Testis (tissue), 2 donors: ENCODE measurements at regions not wholly inside any gene's neighbourhood (a gene's known extent, or its start where the extent isn't known, plus 50 kb on each side); places are given as distances from the start of the nearest gene placed in this dataset.

ENCODE experiments used
- DNase-seq: peaks from one replicate; pipeline ENCODE4 v3.0.0-alpha.2; 2019
- H3K27ac ChIP-seq, 2 donors: fragments of 200-600 bp; sonication (generic); one replicate each; pipeline ENCODE4 v1.5.1; 2019
- H3K27me3 ChIP-seq: fragments of 200-600 bp; sonication (generic); one replicate; pipeline ENCODE4 v1.5.1; 2019
- H3K36me3 ChIP-seq: fragments of 200-600 bp; sonication (generic); one replicate; pipeline ENCODE4 v1.5.1; 2017; ENCODE audit warnings: low read depth; ENCODE audit errors: missing control alignments
- H3K4me1 ChIP-seq: fragments of 200-600 bp; sonication (generic); one replicate; pipeline ENCODE4 v1.5.1; 2019
- H3K4me3 ChIP-seq, 2 donors: fragments of 200-600 bp; sonication (generic); one replicate each; pipeline ENCODE4 v1.5.1; 2017 to 2019
- H3K9me3 ChIP-seq: fragments of 200-600 bp; sonication (generic); one replicate; pipeline ENCODE4 v1.5.1; 2017
- CTCF ChIP-seq, 3 experiments: fragments of 450-650 bp in 2 of 3; fragments of 200-600 bp in 1 of 3; sonication (generic) in 1 of 3; IDR thresholded peaks; one replicate each; pipeline ENCODE4 v1.5.1; 2016 to 2019; ENCODE audit warnings: antibody characterized with exemption in 3 of 3, mild to moderate bottlenecking in 2 of 3, moderate library complexity in 1 of 3
- POLR2A ChIP-seq: fragments of 450-650 bp; IDR thresholded peaks from one replicate; pipeline ENCODE4 v1.6.1; 2017; ENCODE audit warnings: antibody characterized with exemption, mild to moderate bottlenecking, moderate library complexity
- WGBS, 2 donors: methylation state at CpG; one replicate each; pipeline ENCODE4 v1.1.5; 2018; 5-methylcytosine and 5-hydroxymethylcytosine counted together
- intact Hi-C: fragments of 100-400 bp; cut with DNase I; formaldehyde crosslinking; loops from one replicate; pipeline ENCODE4 v1.15.1; 2023; ENCODE audit warnings: low total_unique reads

GRCh38 chr12:91383099-91383498 is 200.5 kb upstream of the DCN start:
- intact Hi-C loops, result loop anchor here (10.0 kb wide), 1 partner anchor 762 kb away; the partner anchor contains the start of gene BTG1
- Histone ChIP-seq H3K27me3 (no peaks in the 10 kb centered on the region), H3K4me3 (no peak overlapping the region), H3K36me3 (no peaks in the 10 kb centered on the region), H3K27ac (no peak overlapping the region), H3K4me1 (peaks cover 6% of the 10 kb centered on the region), H3K9me3 (no peaks in the 10 kb centered on the region)
- 57 to 90% methylated on average over 3 of the region's 3 CpGs for WGBS, 2 donors
- TF ChIP-seq CTCF (IDR thresholded peaks at IDR 0.05) (no peak), POLR2A (no peak)
- DNase-seq, result no peak

- no peaks in the 10 kb centered on the region for H3K9me3 ChIP-seq
- DNase-seq, result peak; percentile 94
- intact Hi-C loops, result loop anchor here (10.0 kb wide), 1 partner anchor 763 kb away; the partner anchor contains the start of gene BTG1
- H3K4me1 ChIP-seq, result no peaks in the 10 kb centered on the region
- TF ChIP-seq CTCF (IDR thresholded peaks at IDR 0.05) (peak; percentile 86 to 87 (median 87)), POLR2A (no peak)
- 2 to 4% methylated on average over 4 of the region's 4 CpGs for WGBS, 2 donors
- no peaks in the 10 kb centered on the region for H3K36me3 ChIP-seq
- peak overlapping the region; percentile 44 for H3K4me3 ChIP-seq
- H3K27ac ChIP-seq, result peak overlapping the region; percentile 72 to 87
- no peaks in the 10 kb centered on the region for H3K27me3 ChIP-seq
These were observed 199.5 kb upstream of the DCN start for GRCh38 chr12:91382081-91382543.

- H3K27ac ChIP-seq, result peak overlapping the region; percentile 72 to 87
- H3K4me1 ChIP-seq, result no peaks in the 10 kb centered on the region
- no peaks in the 10 kb centered on the region for H3K9me3 ChIP-seq
- 1 to 2% methylated on average over 11 of the region's 11 CpGs for WGBS, 2 donors
- intact Hi-C loops, result loop anchor here (10.0 kb wide), 1 partner anchor 763 kb away; the partner anchor contains the start of gene BTG1
- TF ChIP-seq CTCF (IDR thresholded peaks at IDR 0.05), result no peak
- no peak for TF ChIP-seq POLR2A
- H3K27me3 ChIP-seq, result no peaks in the 10 kb centered on the region
- peak overlapping the region; percentile 44 for H3K4me3 ChIP-seq
- peak; percentile 78 for DNase-seq
- no peaks in the 10 kb centered on the region for H3K36me3 ChIP-seq
These were observed 198.7 kb upstream of the DCN start for GRCh38 chr12:91381309-91381804.

GRCh38 chr12:91380631-91381030 is 198.0 kb upstream of the DCN start:
- H3K4me3 ChIP-seq, result no peak overlapping the region
- H3K4me1 ChIP-seq, result no peaks in the 10 kb centered on the region
- H3K36me3 ChIP-seq, result no peaks in the 10 kb centered on the region
- no peaks in the 10 kb centered on the region for H3K27me3 ChIP-seq
- 24 to 33% methylated on average over 5 of the region's 5 CpGs for WGBS, 2 donors
- TF ChIP-seq POLR2A, result no peak
- TF ChIP-seq CTCF (IDR thresholded peaks at IDR 0.05), result no peak
- DNase-seq, result no peak
- peak overlapping the region in 1 of 2 donors; percentile 37 for H3K27ac ChIP-seq
- no peaks in the 10 kb centered on the region for H3K9me3 ChIP-seq
- intact Hi-C loops, result loop anchor here (10.0 kb wide), 1 partner anchor 764 kb away; the partner anchor contains the start of gene BTG1
